OCI-LY7 (cell line): ENCODE measurements at regions not wholly inside any gene's neighbourhood (a gene's known extent, or its start where the extent isn't known, plus 50 kb on each side); places are given as distances from the start of the nearest gene placed in this dataset.

Experiments
- BruUV-seq: library from RNA; stranded (reverse); fragments of 400-500 nt; replicated peaks from 2 replicates; lab custom pipeline; 2021; lab: Mats Ljungman, UMichigan
- CTCF ChIA-PET: fragments of 300-600 bp; sonication (Branson Sonifier 250); formaldehyde crosslinking; loops from one replicate; lab custom pipeline; 2022; ENCODE audit warnings: antibody characterized with exemption; ENCODE audit not compliant: unreplicated experiment; lab: Charles Lee
- POLR2A ChIA-PET: fragments of 300-600 bp; sonication (Branson Sonifier 250); formaldehyde crosslinking; loops from one replicate; lab custom pipeline; 2022; ENCODE audit warnings: antibody characterized with exemption; lab: Charles Lee
- DNase-seq: peaks from one replicate; pipeline ENCODE4 v3.0.0-alpha.2; 2015; ENCODE audit warnings: low spot score
- H2AFZ ChIP-seq: fragments of 200-600 bp; sonication (generic), shearing (Covaris generic); 2 replicates; pipeline ENCODE4 v1.6.1; 2014; ENCODE audit warnings: mild to moderate bottlenecking, antibody characterized with exemption, low read length, moderate library complexity
- H3K27ac ChIP-seq: fragments of 200-600 bp; sonication (generic); 2 replicates; pipeline ENCODE4 v1.5.1; 2014; ENCODE audit warnings: mixed run types, low read depth, mild to moderate bottlenecking, moderate library complexity, low read length, inconsistent platforms; ENCODE audit not compliant: poor library complexity, severe bottlenecking
- H3K36me3 ChIP-seq: fragments of 200-600 bp; sonication (generic); 2 replicates; pipeline ENCODE4 v1.6.1; 2014; ENCODE audit warnings: mild to moderate bottlenecking, antibody characterized with exemption, low read length, moderate library complexity, mixed read lengths; ENCODE audit not compliant: insufficient read depth
- H3K4me1 ChIP-seq: fragments of 200-600 bp; sonication (generic); 2 replicates; pipeline ENCODE4 v1.5.1; 2014; ENCODE audit warnings: mild to moderate bottlenecking, low read length; ENCODE audit not compliant: insufficient read depth, poor library complexity, severe bottlenecking
- H3K4me2 ChIP-seq: fragments of 200-600 bp; sonication (generic); 2 replicates; pipeline ENCODE4 v1.6.1; 2014; ENCODE audit warnings: mild to moderate bottlenecking, low read length
- H3K4me3 ChIP-seq: fragments of 200-600 bp; sonication (generic); 2 replicates; pipeline ENCODE4 v1.5.1; 2014; ENCODE audit warnings: mild to moderate bottlenecking, low read depth, low read length; ENCODE audit not compliant: poor library complexity, severe bottlenecking
- H3K79me2 ChIP-seq: fragments of 200-600 bp; sonication (generic); 2 replicates; pipeline ENCODE4 v1.6.1; 2016; ENCODE audit warnings: low read depth, mild to moderate bottlenecking, low read length, moderate library complexity, mixed read lengths; ENCODE audit not compliant: insufficient read depth
- H3K9me2 ChIP-seq: fragments of 200-600 bp; sonication (generic); 2 replicates; pipeline ENCODE4 v1.6.1; 2016; ENCODE audit warnings: mild to moderate bottlenecking, low read length, mixed read lengths; ENCODE audit not compliant: insufficient read depth
- H3K9me3 ChIP-seq: fragments of 200-600 bp; sonication (generic); 2 replicates; pipeline ENCODE4 v1.6.1; 2014; ENCODE audit warnings: mild to moderate bottlenecking, mixed run types, low read length, mixed read lengths
- H4K20me1 ChIP-seq: fragments of 200-600 bp; sonication (generic); 2 replicates; pipeline ENCODE4 v1.6.1; 2014; ENCODE audit warnings: mild to moderate bottlenecking, antibody characterized with exemption, low read length, moderate library complexity, mixed read lengths; ENCODE audit not compliant: insufficient read depth
- CTCF ChIP-seq: fragments of 200-600 bp; sonication (generic); conservative IDR thresholded peaks from 2 replicates; pipeline ENCODE4 v1.5.1; 2014; ENCODE audit warnings: mild to moderate bottlenecking, antibody characterized with exemption, low read length, moderate library complexity, mixed read lengths
- EZH2phosphoT487 ChIP-seq: fragments of 200-600 bp; sonication (generic); IDR thresholded peaks from 2 replicates; pipeline ENCODE4 v1.6.1; 2018; ENCODE audit warnings: low read depth, borderline replicate concordance, mild to moderate bottlenecking, mixed run types, antibody characterized with exemption, low read length, moderate library complexity, mixed read lengths
- intact Hi-C: fragments of 100-400 bp; cut with micrococcal nuclease; formaldehyde crosslinking; loops from one replicate; pipeline ENCODE4 v1.10.0; 2022; ENCODE audit not compliant: unreplicated experiment

GRCh38 chr21:27425172-27425571 is 458.3 kb upstream of the ADAMTS5 start:
- CTCF ChIA-PET: no interaction called here
- BruUV-seq: no TSS peak
- Histone ChIP-seq H2AFZ (no peak overlapping the region), H3K79me2 (no peaks in the 10 kb centered on the region), H3K4me1 (no peaks in the 10 kb centered on the region), H3K4me2 (no peak overlapping the region), H4K20me1 (no peaks in the 10 kb centered on the region), H3K36me3 (no peaks in the 10 kb centered on the region), H3K9me3 (0 out of 2 replicates have a peak, but pooled peaks cover 14% of the 10 kb centered on the region), H3K27ac (no peak overlapping the region), H3K9me2 (no peaks in the 10 kb centered on the region), H3K4me3 (no peak overlapping the region)
- intact Hi-C loops: no loop called here
- TF ChIP-seq EZH2phosphoT487 (no peak), CTCF (no peak)
- POLR2A ChIA-PET: interaction anchor here (0.7 kb wide), 1 partner anchor 13 kb away, joined by 3 read pairs; no protein-coding TSS in a partner anchor
- no peak for DNase-seq

GRCh38 chr21:27424601-27425000 is 457.7 kb upstream of the ADAMTS5 start:
- H3K4me1 ChIP-seq: no peaks in the 10 kb centered on the region
- H3K9me3 ChIP-seq: 0 out of 2 replicates have a peak, but pooled peaks cover 14% of the 10 kb centered on the region
- no TSS peak for BruUV-seq
- no peaks in the 10 kb centered on the region for H3K79me2 ChIP-seq
- ChIA-PET POLR2A (no interaction called here), CTCF (no interaction called here)
- H3K36me3 ChIP-seq: no peaks in the 10 kb centered on the region
- no peak overlapping the region for H2AFZ ChIP-seq
- H3K9me2 ChIP-seq: no peaks in the 10 kb centered on the region
- H3K27ac ChIP-seq: no peak overlapping the region
- no peak overlapping the region for H3K4me3 ChIP-seq
- TF ChIP-seq CTCF (no peak), EZH2phosphoT487 (no peak)
- no peak for DNase-seq
- H3K4me2 ChIP-seq: no peak overlapping the region
- H4K20me1 ChIP-seq: no peaks in the 10 kb centered on the region
- intact Hi-C loops: no loop called here

GRCh38 chr21:27423906-27424595 is 457.2 kb upstream of the ADAMTS5 start:
- Histone ChIP-seq H3K9me2 (no peaks in the 10 kb centered on the region), H3K4me1 (no peaks in the 10 kb centered on the region), H3K4me3 (no peak overlapping the region), H2AFZ (no peak overlapping the region), H3K4me2 (no peak overlapping the region), H4K20me1 (no peaks in the 10 kb centered on the region), H3K79me2 (no peaks in the 10 kb centered on the region), H3K27ac (no peak overlapping the region), H3K36me3 (no peaks in the 10 kb centered on the region), H3K9me3 (0 out of 2 replicates have a peak, but pooled peaks cover 14% of the 10 kb centered on the region)
- ChIA-PET POLR2A (no interaction called here), CTCF (no interaction called here)
- intact Hi-C loops: no loop called here
- TF ChIP-seq EZH2phosphoT487 (no peak), CTCF (no peak)
- no TSS peak for BruUV-seq
- no peak for DNase-seq
